ENCODE measurements at regions not wholly inside any gene's neighbourhood (a gene's known extent, or its start where the extent isn't known, plus 50 kb on each side); places are given as distances from the start of the nearest gene placed in this dataset.

GRCh38 chr2:149894226-149894625 is 306.7 kb upstream of the MMADHC start:
- no peaks in the 10 kb centered on the region for H3K79me2 ChIP-seq (ENCODE audit: insufficient read depth, low read length)
- H3K9me2 ChIP-seq (ENCODE audit: insufficient read depth), result no peaks in the 10 kb centered on the region
- CTCF ChIA-PET, result no interaction called here
- RAD21 ChIA-PET (ENCODE audit: low non-redundant PET in 1 of 2, low total read pairs in 2 of 2, uncharacterized antibody in 2 of 2, unreplicated experiment in 2 of 2), result no interaction called here
- no peaks in the 10 kb centered on the region for H3K9me3 ChIP-seq (ENCODE audit: control insufficient read depth in 1 of 2, insufficient read depth in 1 of 2, low read depth in 1 of 2, low read length in 2 of 2)
- H3K4me1 ChIP-seq (ENCODE audit: control insufficient read depth in 1 of 2, insufficient read depth in 2 of 2, low read length in 2 of 2), result no peaks in the 10 kb centered on the region
- H3K4me3 ChIP-seq (replicated peaks in 1 of 2; ENCODE audit: low read depth in 1 of 2, low read length in 2 of 2), result no peak overlapping the region
- intact Hi-C loops (cut with micrococcal nuclease), result no loop called here
- no peaks in the 10 kb centered on the region for H3K36me3 ChIP-seq (ENCODE audit: control insufficient read depth in 1 of 2, insufficient read depth in 2 of 2, low read length in 2 of 2)
- POLR2A ChIA-PET, result no interaction called here
- TF ChIP-seq RAD21 (IDR thresholded peaks at IDR 0.05; ENCODE audit: low read depth), result no peak
- no peak for TF ChIP-seq POLR2AphosphoS5 (IDR thresholded peaks at IDR 0.05; ENCODE audit: low read depth, low read length)
- no peak for TF ChIP-seq ATF3 (IDR thresholded peaks at IDR 0.05)
- TF ChIP-seq ZBTB33 (IDR thresholded peaks at IDR 0.05; ENCODE audit: extremely low read depth, insufficient replicate concordance, low read length), result no peak
- TF ChIP-seq CEBPB (IDR thresholded peaks at IDR 0.05; ENCODE audit: low read depth), result no peak
- TF ChIP-seq CTCF (IDR thresholded peaks at IDR 0.05 in 2 of 3, conservative IDR thresholded peaks at IDR 0.05 in 1 of 3; ENCODE audit: borderline replicate concordance in 1 of 3, insufficient read depth in 1 of 3, low read depth in 2 of 3, low read length in 2 of 3), result no peak
- TF ChIP-seq SP1 (IDR thresholded peaks at IDR 0.05; ENCODE audit: low read depth), result no peak
- no peak for TF ChIP-seq ELF1 (IDR thresholded peaks at IDR 0.05; ENCODE audit: borderline replicate concordance, low read depth)
- no peak for TF ChIP-seq EZH2 (IDR thresholded peaks at IDR 0.05)
- no peak for TF ChIP-seq JUND (IDR thresholded peaks at IDR 0.05)
- no peak for TF ChIP-seq YY1 (IDR thresholded peaks at IDR 0.05; ENCODE audit: extremely low read depth, insufficient replicate concordance, low read depth, low read length)
- no peak for TF ChIP-seq POLR2A (IDR thresholded peaks at IDR 0.05; ENCODE audit: borderline replicate concordance, extremely low read depth, insufficient read depth, insufficient read length)
- no peak for TF ChIP-seq EZH2phosphoT487 (IDR thresholded peaks at IDR 0.05; ENCODE audit: borderline replicate concordance)
- no peak for TF ChIP-seq CBX3 (IDR thresholded peaks at IDR 0.05; ENCODE audit: low read depth)
- TF ChIP-seq TCF7L2 (IDR thresholded peaks at IDR 0.05; ENCODE audit: borderline replicate concordance, extremely low read depth, insufficient read depth, insufficient read length), result no peak
- no peak for TF ChIP-seq REST (IDR thresholded peaks at IDR 0.05; ENCODE audit: low read depth)
- no peak for TF ChIP-seq SRF (IDR thresholded peaks at IDR 0.05; ENCODE audit: low read depth)
- no peak for TF ChIP-seq MAX (IDR thresholded peaks at IDR 0.05)
- no peak overlapping the region for H3K27ac ChIP-seq (ENCODE audit: low read depth, low read length)
- H3K4me2 ChIP-seq (ENCODE audit: low read length), result no peak overlapping the region
- no TSS peak for BruUV-seq (replicated peaks)
- H4K20me1 ChIP-seq (ENCODE audit: insufficient read depth), result no peaks in the 10 kb centered on the region
- no peak overlapping the region for H3K9ac ChIP-seq (ENCODE audit: low read length)
- ATAC-seq (no peak), DNase-seq (ENCODE audit: low read depth, low spot score) (no peak)
- no peak overlapping the region for H2AFZ ChIP-seq (ENCODE audit: low read depth, low read length, poor library complexity, severe bottlenecking)
- no peaks in the 10 kb centered on the region for H3K27me3 ChIP-seq (ENCODE audit: insufficient read depth, low read length)
